Neural cell (in vitro differentiated cells): ENCODE measurements at regions not wholly inside any gene's neighbourhood (a gene's known extent, or its start where the extent isn't known, plus 50 kb on each side); places are given as distances from the start of the nearest gene placed in this dataset.

Experiments used
- H2AFZ ChIP-seq: fragments of 200-600, 300-800 bp; sonication (generic), shearing (Covaris generic); 2 replicates; pipeline ENCODE4 v1.6.0; 2014; ENCODE audit warnings: low read depth, mild to moderate bottlenecking, antibody characterized with exemption, low read length, moderate library complexity
- H3F3A ChIP-seq: fragments of 200-600 bp; shearing (Covaris generic); 2 replicates; pipeline ENCODE4 v1.6.1; 2016; ENCODE audit warnings: mild to moderate bottlenecking, moderate library complexity, mixed read lengths, antibody characterized with exemption, low read length; ENCODE audit not compliant: insufficient read depth, poor library complexity, severe bottlenecking
- H3K27ac ChIP-seq: fragments of 200-600, 300-800 bp; sonication (generic), shearing (Covaris generic); 2 replicates; pipeline ENCODE4 v1.5.1; 2014; ENCODE audit warnings: mild to moderate bottlenecking, low read length, moderate library complexity
- H3K27me3 ChIP-seq: fragments of 300-800, 200-600 bp; sonication (generic), shearing (Covaris generic); 2 replicates; pipeline ENCODE4 v1.6.0; 2014; ENCODE audit warnings: mild to moderate bottlenecking, low read depth, low read length, moderate library complexity; ENCODE audit not compliant: insufficient read depth
- H3K36me3 ChIP-seq: fragments of 300-800, 200-600 bp; sonication (generic), shearing (Covaris generic); 2 replicates; pipeline ENCODE4 v1.5.1; 2014; ENCODE audit warnings: mild to moderate bottlenecking, antibody characterized with exemption, low read length, moderate library complexity; ENCODE audit not compliant: insufficient read depth
- H3K4me2 ChIP-seq: fragments of 300-800, 200-600 bp; sonication (generic), shearing (Covaris generic); 2 replicates; pipeline ENCODE4 v1.6.0; 2014; ENCODE audit warnings: mild to moderate bottlenecking, low read length
- H3K4me3 ChIP-seq: fragments of 300-800, 200-600 bp; sonication (generic), shearing (Covaris generic); 2 replicates; pipeline ENCODE4 v1.5.1; 2014; ENCODE audit warnings: mild to moderate bottlenecking, low read length, moderate library complexity
- H3K79me2 ChIP-seq: fragments of 200-600 bp; shearing (Covaris generic); replicated peaks from 2 replicates; pipeline ENCODE4 v1.6.0; 2014; ENCODE audit warnings: mild to moderate bottlenecking, low read length, moderate library complexity; ENCODE audit not compliant: insufficient read depth
- H3K9ac ChIP-seq: fragments of 300-800, 200-600 bp; sonication (generic), shearing (Covaris generic); 2 replicates; pipeline ENCODE4 v1.6.1; 2016; ENCODE audit warnings: mild to moderate bottlenecking, low read length, mixed read lengths
- H3K9me2 ChIP-seq: fragments of 200-600 bp; shearing (Covaris generic); 2 replicates; pipeline ENCODE4 v1.6.1; 2016; ENCODE audit warnings: mild to moderate bottlenecking, low read length, mixed read lengths; ENCODE audit not compliant: insufficient read depth
- H3K9me3 ChIP-seq: fragments of 200-600, 300-800 bp; sonication (generic), shearing (Covaris generic); 2 replicates; pipeline ENCODE4 v1.6.1; 2016; ENCODE audit warnings: mild to moderate bottlenecking, mixed run types, low read length, moderate library complexity, mixed read lengths
- H4K20me1 ChIP-seq: fragments of 200-600 bp; shearing (Covaris generic); 2 replicates; pipeline ENCODE4 v1.6.1; 2016; ENCODE audit warnings: mild to moderate bottlenecking, mixed run types; ENCODE audit not compliant: insufficient read depth
- CTCF ChIP-seq: fragments of 450-650 bp; IDR thresholded peaks from 2 replicates; pipeline ENCODE4 v1.5.1; 2014; ENCODE audit warnings: antibody characterized with exemption, mild to moderate bottlenecking, moderate library complexity; ENCODE audit not compliant: poor library complexity, severe bottlenecking
- EP300 ChIP-seq: fragments of 450-650 bp; conservative IDR thresholded peaks from 2 replicates; pipeline ENCODE4 v1.6.1; 2014; ENCODE audit warnings: antibody characterized with exemption, mild to moderate bottlenecking, moderate library complexity; ENCODE audit not compliant: poor library complexity, severe bottlenecking
- EZH2 ChIP-seq: fragments of 200-600, 300-800 bp; shearing (Covaris generic), sonication (generic); IDR thresholded peaks from 2 replicates; pipeline ENCODE4 v1.6.1; 2014; ENCODE audit warnings: antibody characterized with exemption, low read length, borderline replicate concordance, mild to moderate bottlenecking; ENCODE audit not compliant: insufficient read depth, poor library complexity, severe bottlenecking
- MXI1 ChIP-seq: fragments of 450-650 bp; conservative IDR thresholded peaks from 2 replicates; pipeline ENCODE4 v1.6.1; 2014; ENCODE audit warnings: antibody characterized with exemption, mild to moderate bottlenecking; ENCODE audit not compliant: poor library complexity, severe bottlenecking
- POLR2AphosphoS5 ChIP-seq: IDR thresholded peaks from 2 replicates; pipeline ENCODE4 v1.6.1; 2012
- RAD21 ChIP-seq: fragments of 450-650 bp; conservative IDR thresholded peaks from 2 replicates; pipeline ENCODE4 v1.6.1; 2014; ENCODE audit warnings: antibody characterized with exemption, mild to moderate bottlenecking, moderate library complexity
- SMC3 ChIP-seq: fragments of 450-650 bp; conservative IDR thresholded peaks from 2 replicates; pipeline ENCODE4 v1.6.1; 2014; ENCODE audit warnings: antibody characterized with exemption, mild to moderate bottlenecking, moderate library complexity; ENCODE audit not compliant: poor library complexity
- TAF1 ChIP-seq: IDR thresholded peaks from 2 replicates; pipeline ENCODE4 v1.6.1; 2012; ENCODE audit warnings: low read depth
- TF ChIP-seq, protein P1 (sequence below): IDR thresholded peaks from 2 replicates; pipeline ENCODE4 v1.6.1; 2012; ENCODE audit warnings: borderline replicate concordance

GRCh38 chr7:84328571-84328970, 134.0 kb upstream of the SEMA3A start:
- Histone ChIP-seq H2AFZ (no peak overlapping the region), H3K4me3 (no peak overlapping the region), H3K9me3 (no peaks in the 10 kb centered on the region), H3K4me2 (no peak overlapping the region), H3K79me2 (no peaks in the 10 kb centered on the region), H3K9ac (no peak overlapping the region), H3F3A (no peaks in the 10 kb centered on the region), H3K36me3 (no peaks in the 10 kb centered on the region), H3K9me2 (no peaks in the 10 kb centered on the region), H3K27ac (no peak overlapping the region), H4K20me1 (no peaks in the 10 kb centered on the region), H3K27me3 (no peaks in the 10 kb centered on the region)
- TF ChIP-seq POLR2AphosphoS5 (no peak), SMC3 (no peak), RAD21 (no peak), EZH2 (no peak), EP300 (no peak), MXI1 (no peak), CTCF (no peak), TAF1 (no peak)
- TF ChIP-seq, protein P1, sequence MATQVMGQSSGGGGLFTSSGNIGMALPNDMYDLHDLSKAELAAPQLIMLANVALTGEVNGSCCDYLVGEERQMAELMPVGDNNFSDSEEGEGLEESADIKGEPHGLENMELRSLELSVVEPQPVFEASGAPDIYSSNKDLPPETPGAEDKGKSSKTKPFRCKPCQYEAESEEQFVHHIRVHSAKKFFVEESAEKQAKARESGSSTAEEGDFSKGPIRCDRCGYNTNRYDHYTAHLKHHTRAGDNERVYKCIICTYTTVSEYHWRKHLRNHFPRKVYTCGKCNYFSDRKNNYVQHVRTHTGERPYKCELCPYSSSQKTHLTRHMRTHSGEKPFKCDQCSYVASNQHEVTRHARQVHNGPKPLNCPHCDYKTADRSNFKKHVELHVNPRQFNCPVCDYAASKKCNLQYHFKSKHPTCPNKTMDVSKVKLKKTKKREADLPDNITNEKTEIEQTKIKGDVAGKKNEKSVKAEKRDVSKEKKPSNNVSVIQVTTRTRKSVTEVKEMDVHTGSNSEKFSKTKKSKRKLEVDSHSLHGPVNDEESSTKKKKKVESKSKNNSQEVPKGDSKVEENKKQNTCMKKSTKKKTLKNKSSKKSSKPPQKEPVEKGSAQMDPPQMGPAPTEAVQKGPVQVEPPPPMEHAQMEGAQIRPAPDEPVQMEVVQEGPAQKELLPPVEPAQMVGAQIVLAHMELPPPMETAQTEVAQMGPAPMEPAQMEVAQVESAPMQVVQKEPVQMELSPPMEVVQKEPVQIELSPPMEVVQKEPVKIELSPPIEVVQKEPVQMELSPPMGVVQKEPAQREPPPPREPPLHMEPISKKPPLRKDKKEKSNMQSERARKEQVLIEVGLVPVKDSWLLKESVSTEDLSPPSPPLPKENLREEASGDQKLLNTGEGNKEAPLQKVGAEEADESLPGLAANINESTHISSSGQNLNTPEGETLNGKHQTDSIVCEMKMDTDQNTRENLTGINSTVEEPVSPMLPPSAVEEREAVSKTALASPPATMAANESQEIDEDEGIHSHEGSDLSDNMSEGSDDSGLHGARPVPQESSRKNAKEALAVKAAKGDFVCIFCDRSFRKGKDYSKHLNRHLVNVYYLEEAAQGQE, result no peak

DNA sequence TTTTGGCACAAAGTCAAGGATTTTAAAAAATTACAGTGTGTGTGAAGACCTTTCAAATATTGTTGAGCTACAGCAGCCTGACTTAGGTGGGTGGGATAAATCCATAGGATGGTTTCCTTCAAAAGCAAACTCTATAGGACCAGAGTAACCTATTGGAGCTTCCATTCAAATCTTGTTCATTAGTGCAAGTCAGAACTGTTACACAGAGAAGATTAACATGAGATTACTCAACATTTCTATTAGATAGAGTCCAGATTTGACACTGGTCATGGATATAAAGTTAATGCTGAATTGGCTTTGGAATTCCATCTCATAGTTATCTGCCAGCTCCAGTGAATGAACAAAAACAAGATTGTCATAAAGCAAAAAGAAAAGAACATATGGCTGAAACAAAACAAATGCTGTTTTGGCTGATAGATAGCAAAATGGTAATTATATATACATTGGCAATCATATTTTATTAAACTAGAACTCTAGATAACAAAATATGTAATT, 129.6 kb upstream of the SEMA3A start:
- Histone ChIP-seq H2AFZ (no peak overlapping the region), H3K9ac (no peak overlapping the region), H3K36me3 (no peaks in the 10 kb centered on the region), H3K79me2 (no peaks in the 10 kb centered on the region), H3K4me3 (no peak overlapping the region), H3K9me2 (no peaks in the 10 kb centered on the region), H3K27ac (no peak overlapping the region), H3K4me2 (no peak overlapping the region), H3F3A (no peaks in the 10 kb centered on the region), H3K9me3 (no peaks in the 10 kb centered on the region), H3K27me3 (no peaks in the 10 kb centered on the region), H4K20me1 (no peaks in the 10 kb centered on the region)
- TF ChIP-seq, protein P1, result no peak
- TF ChIP-seq TAF1, result no peak
- TF ChIP-seq MXI1, result no peak
- no peak for TF ChIP-seq POLR2AphosphoS5
- no peak for TF ChIP-seq EZH2
- TF ChIP-seq RAD21, result no peak
- no peak for TF ChIP-seq SMC3
- TF ChIP-seq EP300, result no peak
- TF ChIP-seq CTCF, result no peak
